Spleen (tissue), 7 donors: ENCODE measurements at regions not wholly inside any gene's neighbourhood (a gene's known extent, or its start where the extent isn't known, plus 50 kb on each side); places are given as distances from the start of the nearest gene placed in this dataset.

Experiments
- POLR2A ChIP-seq, 3 donors: fragments of 450-650 bp; IDR thresholded peaks; one replicate each; pipeline ENCODE4 v1.5.1; 2017; ENCODE audit warnings: antibody characterized with exemption in 3 of 3, mild to moderate bottlenecking in 1 of 3
- POLR2AphosphoS5 ChIP-seq, 3 donors: sonication (generic); formaldehyde crosslinking; IDR thresholded peaks; one replicate each; pipeline ENCODE4 v1.5.1; 2017; ENCODE audit warnings: antibody characterized with exemption in 3 of 3
- TF ChIP-seq, protein P1 (sequence below), 11 experiments: fragments of 200-600 bp in 7 of 11; fragments of 450-650 bp in 4 of 11; sonication (generic) in 4 of 11; IDR thresholded peaks in 8 of 11; conservative IDR thresholded peaks in 3 of 11; 1 replicate in 7 of 11; 2 replicates in 4 of 11; pipeline versions ENCODE4 v1.4.0 to v1.8.0; 2016 to 2021; ENCODE audit warnings: antibody characterized with exemption in 11 of 11, inconsistent platforms in 4 of 11, mild to moderate bottlenecking in 1 of 11
- donor health status: DM: no; HTN: no; CAD: no; lungs with moderate emphysema.
- donor health status: DM: no; HTN: no; CAD: no.
- donor health status: DM: no; HTN: no; CAD: no.

GRCh38 chr14:25622763-25623162 is 572.8 kb upstream of the STXBP6 start:
- TF ChIP-seq, protein P1, sequence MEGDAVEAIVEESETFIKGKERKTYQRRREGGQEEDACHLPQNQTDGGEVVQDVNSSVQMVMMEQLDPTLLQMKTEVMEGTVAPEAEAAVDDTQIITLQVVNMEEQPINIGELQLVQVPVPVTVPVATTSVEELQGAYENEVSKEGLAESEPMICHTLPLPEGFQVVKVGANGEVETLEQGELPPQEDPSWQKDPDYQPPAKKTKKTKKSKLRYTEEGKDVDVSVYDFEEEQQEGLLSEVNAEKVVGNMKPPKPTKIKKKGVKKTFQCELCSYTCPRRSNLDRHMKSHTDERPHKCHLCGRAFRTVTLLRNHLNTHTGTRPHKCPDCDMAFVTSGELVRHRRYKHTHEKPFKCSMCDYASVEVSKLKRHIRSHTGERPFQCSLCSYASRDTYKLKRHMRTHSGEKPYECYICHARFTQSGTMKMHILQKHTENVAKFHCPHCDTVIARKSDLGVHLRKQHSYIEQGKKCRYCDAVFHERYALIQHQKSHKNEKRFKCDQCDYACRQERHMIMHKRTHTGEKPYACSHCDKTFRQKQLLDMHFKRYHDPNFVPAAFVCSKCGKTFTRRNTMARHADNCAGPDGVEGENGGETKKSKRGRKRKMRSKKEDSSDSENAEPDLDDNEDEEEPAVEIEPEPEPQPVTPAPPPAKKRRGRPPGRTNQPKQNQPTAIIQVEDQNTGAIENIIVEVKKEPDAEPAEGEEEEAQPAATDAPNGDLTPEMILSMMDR (IDR thresholded peaks at IDR 0.05 in 8 of 11, conservative IDR thresholded peaks at IDR 0.05 in 3 of 11): no peak
- TF ChIP-seq POLR2AphosphoS5 (IDR thresholded peaks at IDR 0.05): no peak
- no peak for TF ChIP-seq POLR2A (IDR thresholded peaks at IDR 0.05)
